ENCODE measurements at regions not wholly inside any gene's neighbourhood (a gene's known extent, or its start where the extent isn't known, plus 50 kb on each side); places are given as distances from the start of the nearest gene placed in this dataset.

DNA sequence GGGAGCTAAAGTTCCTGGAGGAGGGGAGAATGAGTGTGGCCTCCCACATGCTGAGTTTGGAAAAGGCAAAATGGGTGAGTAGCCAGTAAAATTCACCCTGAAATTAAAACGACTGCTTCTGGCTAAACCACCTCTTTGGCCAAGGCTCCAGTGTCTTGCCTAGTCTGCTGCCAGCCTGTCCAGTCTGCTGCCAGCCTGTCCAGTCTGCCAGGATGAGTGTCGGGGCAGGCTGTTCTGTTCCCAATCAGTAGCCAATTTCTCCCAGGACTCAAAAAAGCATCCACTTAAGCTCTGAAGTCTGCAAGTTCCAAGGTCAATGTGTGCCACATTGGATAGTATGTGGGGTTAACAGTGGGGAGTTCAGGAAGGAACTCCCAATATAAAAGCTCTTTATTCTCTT is 134.6 kb upstream of the KLHL29 start:
- Histone ChIP-seq H3K27ac (ENCODE audit: low read depth, low read length) (no peak overlapping the region), H3K4me3 (ENCODE audit: low read depth, low read length) (no peak overlapping the region), H3K9me3 (ENCODE audit: control insufficient read depth, insufficient read depth, low read length) (no peaks in the 10 kb centered on the region), H3K36me3 (ENCODE audit: control insufficient read depth, insufficient read depth, low read length) (no peaks in the 10 kb centered on the region), H3K4me1 (ENCODE audit: control insufficient read depth, insufficient read depth, low read length) (no peaks in the 10 kb centered on the region), H3K27me3 (ENCODE audit: control insufficient read depth, insufficient read depth, low read length) (no peaks in the 10 kb centered on the region), H3K9ac (ENCODE audit: low read depth, low read length) (no peak overlapping the region)

DNA sequence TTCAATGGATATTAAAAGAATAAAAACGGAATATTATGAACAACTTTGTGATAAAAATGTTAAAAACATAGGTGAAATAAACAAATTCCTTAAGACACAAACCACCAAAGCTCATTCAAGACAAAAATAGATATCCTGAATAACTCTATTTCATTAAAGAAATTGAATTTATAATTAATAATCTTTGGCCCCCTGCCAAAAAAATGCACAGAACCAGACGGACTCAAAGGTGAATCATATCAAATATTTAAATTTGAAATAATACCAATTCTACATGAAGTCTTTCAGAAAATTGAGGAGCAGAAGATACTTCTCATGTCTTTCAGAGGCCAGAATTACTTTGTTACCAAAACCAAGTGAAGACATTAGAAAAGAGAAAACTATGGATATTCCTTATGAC is 128.3 kb upstream of the KLHL29 start:
- H3K9me3 ChIP-seq (ENCODE audit: control insufficient read depth, insufficient read depth, low read length): no peaks in the 10 kb centered on the region
- H3K27ac ChIP-seq (ENCODE audit: low read depth, low read length): no peak overlapping the region
- no peak overlapping the region for H3K4me3 ChIP-seq (ENCODE audit: low read depth, low read length)
- no peaks in the 10 kb centered on the region for H3K27me3 ChIP-seq (ENCODE audit: control insufficient read depth, insufficient read depth, low read length)
- no peaks in the 10 kb centered on the region for H3K4me1 ChIP-seq (ENCODE audit: control insufficient read depth, insufficient read depth, low read length)
- H3K9ac ChIP-seq (ENCODE audit: low read depth, low read length): no peak overlapping the region
- no peaks in the 10 kb centered on the region for H3K36me3 ChIP-seq (ENCODE audit: control insufficient read depth, insufficient read depth, low read length)

DNA sequence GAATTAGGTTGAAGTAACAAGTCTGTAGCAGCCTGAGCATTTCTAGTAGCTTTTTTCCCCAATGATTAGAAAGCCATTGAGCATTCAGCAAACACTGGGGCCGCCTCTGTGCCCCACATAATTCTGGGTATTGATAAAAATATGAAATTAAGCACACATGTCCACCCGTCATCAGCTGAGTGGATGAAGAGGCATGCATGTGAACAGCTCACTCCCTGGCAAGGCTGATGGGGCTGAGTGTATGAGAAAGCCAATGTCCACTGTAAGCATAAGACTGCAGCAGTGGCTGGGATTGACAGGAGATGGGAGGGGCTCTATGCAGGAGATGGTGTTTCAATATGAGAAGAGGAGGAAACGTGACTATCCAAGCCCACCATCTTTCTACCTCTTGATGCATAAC is 124.4 kb upstream of the KLHL29 start:
- no peak overlapping the region for H3K9ac ChIP-seq (ENCODE audit: low read depth, low read length)
- no peaks in the 10 kb centered on the region for H3K4me1 ChIP-seq (ENCODE audit: control insufficient read depth, insufficient read depth, low read length)
- no peak overlapping the region for H3K27ac ChIP-seq (ENCODE audit: low read depth, low read length)
- H3K4me3 ChIP-seq (ENCODE audit: low read depth, low read length): no peak overlapping the region
- H3K36me3 ChIP-seq (ENCODE audit: control insufficient read depth, insufficient read depth, low read length): no peaks in the 10 kb centered on the region
- no peaks in the 10 kb centered on the region for H3K9me3 ChIP-seq (ENCODE audit: control insufficient read depth, insufficient read depth, low read length)
- H3K27me3 ChIP-seq (ENCODE audit: control insufficient read depth, insufficient read depth, low read length): no peaks in the 10 kb centered on the region

DNA sequence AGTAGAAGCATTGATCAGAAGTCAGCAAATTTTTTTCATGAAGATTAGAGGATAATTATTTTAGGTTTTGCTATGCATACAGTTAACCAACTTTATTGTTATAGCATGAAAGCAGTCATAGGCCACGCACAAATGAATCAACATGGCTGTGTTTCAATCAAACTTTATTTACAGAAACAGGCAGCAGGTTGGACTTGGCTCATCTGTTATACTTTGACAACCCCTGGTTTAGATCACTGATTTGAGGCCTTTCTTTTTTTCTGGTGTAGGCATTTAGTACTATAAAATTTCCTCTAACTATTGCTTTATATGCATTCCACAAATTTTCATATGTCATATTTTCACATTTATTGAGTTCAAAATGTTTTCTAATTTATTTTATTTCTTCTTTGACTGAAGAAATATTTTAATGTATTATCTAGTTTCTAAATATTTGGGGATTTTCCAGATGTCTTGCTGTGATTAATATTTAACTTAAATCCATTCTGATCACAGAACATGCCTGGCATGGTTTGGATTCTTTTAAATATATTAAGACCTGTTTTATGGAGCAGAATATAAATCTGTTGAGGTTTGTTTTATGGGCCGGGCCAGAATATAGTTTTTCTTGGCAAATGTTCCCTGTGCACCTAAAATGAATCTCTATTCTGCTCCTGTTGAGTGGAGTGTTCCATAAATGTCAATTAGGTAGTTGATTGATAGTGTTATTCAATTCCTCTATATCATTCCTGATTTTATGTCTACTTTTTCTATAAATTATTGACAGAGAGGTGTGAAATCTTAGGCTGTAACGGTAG is 116.3 kb upstream of the KLHL29 start:
- Histone ChIP-seq H3K9ac (ENCODE audit: low read depth, low read length) (no peak overlapping the region), H3K27ac (ENCODE audit: low read depth, low read length) (no peak overlapping the region), H3K4me1 (ENCODE audit: control insufficient read depth, insufficient read depth, low read length) (no peaks in the 10 kb centered on the region), H3K36me3 (ENCODE audit: control insufficient read depth, insufficient read depth, low read length) (no peaks in the 10 kb centered on the region), H3K9me3 (ENCODE audit: control insufficient read depth, insufficient read depth, low read length) (no peaks in the 10 kb centered on the region), H3K4me3 (ENCODE audit: low read depth, low read length) (no peak overlapping the region), H3K27me3 (ENCODE audit: control insufficient read depth, insufficient read depth, low read length) (no peaks in the 10 kb centered on the region)

DNA sequence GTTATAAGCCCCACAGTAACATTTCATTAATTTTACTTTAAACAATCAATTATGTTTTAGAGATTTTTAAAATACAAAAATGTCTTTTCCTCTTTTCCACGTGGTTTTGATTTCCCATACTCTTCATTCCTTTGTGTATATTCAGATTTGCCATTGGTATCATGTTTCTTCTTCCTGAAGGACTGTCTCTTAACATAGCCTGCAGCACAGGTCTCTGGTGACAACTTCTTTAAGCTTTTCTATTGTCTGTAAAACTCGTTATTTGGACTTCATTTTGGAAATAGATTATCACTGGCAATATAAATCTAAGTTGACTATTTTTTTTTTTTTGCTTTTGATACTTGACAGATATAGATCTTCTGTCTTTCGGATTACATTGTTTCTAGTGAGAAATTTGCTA is 115.2 kb upstream of the KLHL29 start:
- Histone ChIP-seq H3K4me1 (ENCODE audit: control insufficient read depth, insufficient read depth, low read length) (no peaks in the 10 kb centered on the region), H3K9me3 (ENCODE audit: control insufficient read depth, insufficient read depth, low read length) (no peaks in the 10 kb centered on the region), H3K27ac (ENCODE audit: low read depth, low read length) (no peak overlapping the region), H3K4me3 (ENCODE audit: low read depth, low read length) (no peak overlapping the region), H3K27me3 (ENCODE audit: control insufficient read depth, insufficient read depth, low read length) (no peaks in the 10 kb centered on the region), H3K36me3 (ENCODE audit: control insufficient read depth, insufficient read depth, low read length) (no peaks in the 10 kb centered on the region), H3K9ac (ENCODE audit: low read depth, low read length) (no peak overlapping the region)

DNA sequence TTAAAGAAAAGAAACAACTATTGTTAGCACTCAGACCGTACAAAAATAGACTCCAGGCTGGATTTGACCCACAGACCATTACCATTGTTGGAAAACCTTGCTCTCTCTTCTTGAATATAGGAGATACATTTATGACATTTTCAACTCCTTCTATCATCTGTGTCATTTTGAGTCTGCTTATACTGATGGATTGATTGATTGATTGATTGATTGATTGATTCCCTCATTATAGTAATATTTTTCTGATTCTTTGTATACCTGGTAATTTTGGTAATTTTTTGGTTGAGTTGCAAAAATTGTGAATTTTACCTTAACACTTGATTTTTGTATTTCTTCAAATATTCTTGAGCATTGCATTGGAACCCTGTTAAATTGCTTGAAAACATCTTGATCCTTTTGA is 114.2 kb upstream of the KLHL29 start:
- H3K27me3 ChIP-seq (ENCODE audit: control insufficient read depth, insufficient read depth, low read length): no peaks in the 10 kb centered on the region
- no peaks in the 10 kb centered on the region for H3K9me3 ChIP-seq (ENCODE audit: control insufficient read depth, insufficient read depth, low read length)
- H3K4me3 ChIP-seq (ENCODE audit: low read depth, low read length): no peak overlapping the region
- H3K9ac ChIP-seq (ENCODE audit: low read depth, low read length): no peak overlapping the region
- H3K27ac ChIP-seq (ENCODE audit: low read depth, low read length): no peak overlapping the region
- H3K4me1 ChIP-seq (ENCODE audit: control insufficient read depth, insufficient read depth, low read length): no peaks in the 10 kb centered on the region
- no peaks in the 10 kb centered on the region for H3K36me3 ChIP-seq (ENCODE audit: control insufficient read depth, insufficient read depth, low read length)

DNA sequence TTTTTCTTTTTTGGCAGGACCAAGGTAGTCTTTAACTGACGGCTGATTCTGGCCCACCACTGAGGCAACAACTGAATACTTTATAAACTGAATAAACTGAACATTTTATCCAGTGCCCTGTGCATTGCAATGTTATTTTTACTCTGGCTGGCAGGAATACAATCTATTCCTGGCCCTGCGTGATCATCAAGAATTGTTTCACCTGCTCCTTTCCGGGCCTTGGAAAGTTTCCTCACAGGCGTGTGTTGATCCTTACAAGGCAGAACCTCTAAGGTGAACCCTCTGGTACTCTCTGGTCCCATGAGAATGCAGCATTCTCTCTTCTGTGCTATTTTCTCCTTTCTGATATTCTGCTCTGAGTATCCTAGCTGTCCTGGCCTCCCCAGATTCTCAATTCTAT is 113.7 kb upstream of the KLHL29 start:
- Histone ChIP-seq H3K9me3 (ENCODE audit: control insufficient read depth, insufficient read depth, low read length) (no peaks in the 10 kb centered on the region), H3K4me1 (ENCODE audit: control insufficient read depth, insufficient read depth, low read length) (no peaks in the 10 kb centered on the region), H3K4me3 (ENCODE audit: low read depth, low read length) (no peak overlapping the region), H3K36me3 (ENCODE audit: control insufficient read depth, insufficient read depth, low read length) (no peaks in the 10 kb centered on the region), H3K27me3 (ENCODE audit: control insufficient read depth, insufficient read depth, low read length) (no peaks in the 10 kb centered on the region), H3K27ac (ENCODE audit: low read depth, low read length) (no peak overlapping the region), H3K9ac (ENCODE audit: low read depth, low read length) (no peak overlapping the region)

DNA sequence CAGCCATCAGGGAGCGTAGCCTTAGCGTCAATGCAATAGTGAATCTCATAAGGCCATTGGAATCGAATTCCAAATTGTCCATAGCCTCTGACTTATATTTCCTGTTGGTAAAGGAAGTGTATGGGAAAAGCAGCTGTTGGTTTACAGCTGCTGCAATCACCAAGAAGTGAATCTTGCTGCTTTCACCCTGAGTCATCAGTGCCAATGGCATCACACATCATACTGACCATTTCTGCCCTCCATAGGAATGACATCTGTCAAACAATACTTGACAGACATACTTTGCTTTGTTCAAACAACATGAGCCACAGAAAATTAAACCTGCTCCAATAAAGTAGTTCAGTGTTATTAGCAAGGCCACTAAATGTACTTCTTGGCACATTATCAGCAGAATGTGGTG is 111.2 kb upstream of the KLHL29 start:
- Histone ChIP-seq H3K9ac (ENCODE audit: low read depth, low read length) (no peak overlapping the region), H3K9me3 (ENCODE audit: control insufficient read depth, insufficient read depth, low read length) (no peaks in the 10 kb centered on the region), H3K27me3 (ENCODE audit: control insufficient read depth, insufficient read depth, low read length) (no peaks in the 10 kb centered on the region), H3K36me3 (ENCODE audit: control insufficient read depth, insufficient read depth, low read length) (no peaks in the 10 kb centered on the region), H3K4me3 (ENCODE audit: low read depth, low read length) (no peak overlapping the region), H3K27ac (ENCODE audit: low read depth, low read length) (no peak overlapping the region), H3K4me1 (ENCODE audit: control insufficient read depth, insufficient read depth, low read length) (no peaks in the 10 kb centered on the region)

DNA sequence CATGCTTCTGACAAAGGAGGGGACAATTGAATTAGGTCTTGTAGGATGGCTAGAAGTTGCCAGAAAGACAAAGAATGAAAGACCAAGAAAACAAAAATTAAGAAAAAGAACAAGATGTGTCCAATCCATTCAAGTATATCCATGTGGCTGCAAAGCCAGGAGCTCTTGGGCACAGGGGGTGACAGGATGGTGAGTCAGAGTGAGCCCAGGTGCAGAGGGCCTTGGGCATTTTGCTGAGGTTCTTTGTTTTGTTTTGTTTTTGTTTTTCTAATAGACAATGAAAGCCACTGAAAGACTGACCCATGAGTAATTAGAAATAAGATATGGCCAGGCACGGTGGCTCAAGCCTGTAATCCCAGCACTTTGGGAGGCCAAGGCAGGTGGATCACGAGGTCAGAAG is 104.6 kb upstream of the KLHL29 start:
- Histone ChIP-seq H3K9ac (ENCODE audit: low read depth, low read length) (no peak overlapping the region), H3K36me3 (ENCODE audit: control insufficient read depth, insufficient read depth, low read length) (no peaks in the 10 kb centered on the region), H3K4me1 (ENCODE audit: control insufficient read depth, insufficient read depth, low read length) (peaks cover 6% of the 10 kb centered on the region), H3K9me3 (ENCODE audit: control insufficient read depth, insufficient read depth, low read length) (no peaks in the 10 kb centered on the region), H3K27ac (ENCODE audit: low read depth, low read length) (no peak overlapping the region), H3K27me3 (ENCODE audit: control insufficient read depth, insufficient read depth, low read length) (no peaks in the 10 kb centered on the region), H3K4me3 (ENCODE audit: low read depth, low read length) (no peak overlapping the region)

DNA sequence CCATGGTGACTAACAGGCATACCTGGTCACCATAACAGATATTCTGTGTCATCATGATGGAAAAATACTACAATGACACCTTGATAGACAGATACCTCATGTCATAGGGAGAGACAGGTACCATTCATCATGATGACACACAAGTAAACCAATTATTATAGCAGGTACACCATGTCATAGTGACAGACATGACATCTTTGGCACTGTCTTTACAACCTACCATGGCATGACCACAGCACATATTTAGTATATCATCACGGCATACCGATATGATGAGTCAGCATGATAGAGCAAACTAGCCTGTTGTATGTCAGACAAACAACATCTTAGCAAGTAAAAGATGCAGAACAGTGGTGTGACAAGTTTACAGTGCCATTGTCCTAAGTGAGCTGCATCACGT is 101.3 kb upstream of the KLHL29 start:
- Histone ChIP-seq H3K27ac (ENCODE audit: low read depth, low read length) (no peak overlapping the region), H3K9ac (ENCODE audit: low read depth, low read length) (no peak overlapping the region), H3K36me3 (ENCODE audit: control insufficient read depth, insufficient read depth, low read length) (no peaks in the 10 kb centered on the region)

DNA sequence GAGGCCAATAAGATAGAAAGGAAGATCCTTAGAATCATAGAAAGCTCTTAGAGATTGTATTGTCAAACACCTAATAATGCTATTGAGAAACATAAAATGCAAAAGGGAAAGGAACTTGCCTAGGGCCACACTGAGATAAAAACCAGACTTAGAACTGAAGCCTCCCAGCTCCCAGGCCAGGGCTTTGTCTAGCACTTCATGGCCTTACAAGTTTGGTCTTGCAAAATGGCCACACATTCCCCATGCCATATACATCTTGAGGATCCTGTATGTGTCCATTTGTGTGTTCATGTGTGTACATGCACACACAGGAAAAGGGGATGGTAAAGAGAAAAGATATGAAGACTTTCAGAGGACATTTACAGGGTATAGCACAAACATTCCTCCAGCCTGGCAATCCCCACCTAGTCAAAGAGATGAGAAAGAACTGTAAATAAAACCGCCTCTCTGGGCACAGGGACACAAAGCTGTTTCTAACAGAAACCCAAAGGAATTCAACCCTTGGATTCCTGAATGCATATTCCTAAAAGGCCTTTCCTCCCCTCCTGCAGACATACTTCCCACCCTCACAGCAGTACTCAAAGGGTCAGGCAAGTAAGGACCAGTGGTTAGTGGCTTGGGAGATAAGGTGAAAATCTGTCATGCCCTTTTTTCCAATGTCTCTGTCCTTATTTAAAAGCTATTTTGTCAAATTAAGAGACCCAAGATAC is 99.7 kb upstream of the KLHL29 start:
- Histone ChIP-seq H3K9me3 (ENCODE audit: control insufficient read depth, insufficient read depth, low read length) (no peaks in the 10 kb centered on the region), H3K27me3 (ENCODE audit: control insufficient read depth, insufficient read depth, low read length) (no peaks in the 10 kb centered on the region), H3K9ac (ENCODE audit: low read depth, low read length) (no peak overlapping the region), H3K36me3 (ENCODE audit: control insufficient read depth, insufficient read depth, low read length) (no peaks in the 10 kb centered on the region), H3K4me3 (ENCODE audit: low read depth, low read length) (no peak overlapping the region), H3K4me1 (ENCODE audit: control insufficient read depth, insufficient read depth, low read length) (peaks cover 17% of the 10 kb centered on the region), H3K27ac (ENCODE audit: low read depth, low read length) (peak overlapping the region; percentile 26)

More for the DNA sequence above, 101.3 kb upstream of the KLHL29 start:
- Histone ChIP-seq H3K4me3 (ENCODE audit: low read depth, low read length) (no peak overlapping the region), H3K9me3 (ENCODE audit: control insufficient read depth, insufficient read depth, low read length) (no peaks in the 10 kb centered on the region), H3K4me1 (ENCODE audit: control insufficient read depth, insufficient read depth, low read length) (peaks cover 17% of the 10 kb centered on the region), H3K27me3 (ENCODE audit: control insufficient read depth, insufficient read depth, low read length) (no peaks in the 10 kb centered on the region)

Measured in HUES48 (cell line).